ENCODE measurements at regions not wholly inside any gene's neighbourhood (a gene's known extent, or its start where the extent isn't known, plus 50 kb on each side); places are given as distances from the start of the nearest gene placed in this dataset.

DNA sequence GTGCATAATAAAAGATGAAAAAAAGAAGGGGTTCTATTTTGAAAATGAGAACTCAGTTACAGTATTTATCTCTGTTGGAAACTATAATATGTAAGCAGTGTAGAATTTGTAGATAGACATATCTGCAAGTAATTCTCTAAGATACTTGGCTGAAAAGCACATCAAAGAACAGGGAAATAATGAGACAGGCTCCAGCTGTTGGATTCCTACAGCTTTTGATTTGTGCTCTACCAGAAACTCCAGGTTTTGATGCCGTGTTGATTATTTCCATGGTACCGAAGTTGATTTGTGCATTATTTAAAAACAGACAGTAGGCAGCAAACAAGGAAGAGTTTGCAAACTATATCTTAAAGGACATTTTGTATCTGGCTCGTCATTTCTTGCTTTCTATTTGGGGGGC is 2098.7 kb upstream of the WWC1 start:
- Histone ChIP-seq H3K27ac (no peak overlapping the region), H3K4me1 (no peaks in the 10 kb centered on the region), H3K4me3 (no peak overlapping the region), H3K36me3 (no peaks in the 10 kb centered on the region), H3K9me3 (no peaks in the 10 kb centered on the region), H3K27me3 (no peaks in the 10 kb centered on the region)
- 26% methylated on average over 3 of the region's 3 CpGs for WGBS (ENCODE audit: insufficient coverage, low coverage, low lambda C conversion rate, missing lambda C conversion rate)
- DNase-seq (no peak), ATAC-seq (no peak)
- no peak for TF ChIP-seq POLR2A (IDR thresholded peaks at IDR 0.05)
- TF ChIP-seq, protein P1, sequence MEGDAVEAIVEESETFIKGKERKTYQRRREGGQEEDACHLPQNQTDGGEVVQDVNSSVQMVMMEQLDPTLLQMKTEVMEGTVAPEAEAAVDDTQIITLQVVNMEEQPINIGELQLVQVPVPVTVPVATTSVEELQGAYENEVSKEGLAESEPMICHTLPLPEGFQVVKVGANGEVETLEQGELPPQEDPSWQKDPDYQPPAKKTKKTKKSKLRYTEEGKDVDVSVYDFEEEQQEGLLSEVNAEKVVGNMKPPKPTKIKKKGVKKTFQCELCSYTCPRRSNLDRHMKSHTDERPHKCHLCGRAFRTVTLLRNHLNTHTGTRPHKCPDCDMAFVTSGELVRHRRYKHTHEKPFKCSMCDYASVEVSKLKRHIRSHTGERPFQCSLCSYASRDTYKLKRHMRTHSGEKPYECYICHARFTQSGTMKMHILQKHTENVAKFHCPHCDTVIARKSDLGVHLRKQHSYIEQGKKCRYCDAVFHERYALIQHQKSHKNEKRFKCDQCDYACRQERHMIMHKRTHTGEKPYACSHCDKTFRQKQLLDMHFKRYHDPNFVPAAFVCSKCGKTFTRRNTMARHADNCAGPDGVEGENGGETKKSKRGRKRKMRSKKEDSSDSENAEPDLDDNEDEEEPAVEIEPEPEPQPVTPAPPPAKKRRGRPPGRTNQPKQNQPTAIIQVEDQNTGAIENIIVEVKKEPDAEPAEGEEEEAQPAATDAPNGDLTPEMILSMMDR (IDR thresholded peaks at IDR 0.05): no peak
- intact Hi-C loops (cut with DNase I): no loop called here

DNA sequence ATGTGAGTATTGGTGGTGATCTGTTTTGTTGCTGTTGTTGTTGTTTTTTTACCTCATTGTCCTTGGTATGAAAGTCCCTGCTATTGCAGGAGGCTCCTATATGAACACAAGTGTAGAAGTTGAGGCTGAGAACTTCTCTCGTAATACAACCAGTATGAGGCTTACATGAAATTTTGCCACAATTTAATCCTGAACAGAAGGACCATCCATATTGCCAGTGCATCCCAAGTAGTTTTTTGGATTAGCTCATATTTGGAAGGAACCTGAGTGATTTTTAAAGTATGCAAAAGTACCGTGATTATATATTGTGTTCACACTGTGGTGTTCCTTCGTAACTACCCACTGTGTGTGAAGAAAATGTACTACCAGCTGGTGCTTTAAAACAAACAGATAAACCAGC is 2095.5 kb upstream of the WWC1 start:
- 36% methylated on average over 3 of the region's 3 CpGs for WGBS (ENCODE audit: insufficient coverage, low coverage, low lambda C conversion rate, missing lambda C conversion rate)
- ATAC-seq: no peak
- TF ChIP-seq, protein P1 (IDR thresholded peaks at IDR 0.05): no peak
- no peak for TF ChIP-seq POLR2A (IDR thresholded peaks at IDR 0.05)

DNA sequence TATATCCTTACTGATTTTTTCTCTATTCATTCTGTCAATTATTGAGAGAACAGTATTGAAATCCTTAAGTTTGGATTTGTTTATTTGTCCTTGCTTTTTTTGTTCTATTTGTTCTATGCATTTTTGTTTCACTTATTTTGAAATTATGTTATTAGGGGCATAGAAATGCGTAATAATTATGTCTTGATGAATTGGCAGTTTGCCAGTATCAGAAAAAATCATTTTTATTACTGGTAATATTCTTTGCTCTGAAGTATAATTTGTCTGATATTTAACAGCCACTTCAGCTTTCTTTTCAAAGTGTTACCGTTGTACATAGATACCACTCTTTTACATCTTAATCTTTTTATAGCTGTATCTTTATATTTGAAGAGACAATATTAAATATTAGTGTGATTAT is 2090.9 kb upstream of the WWC1 start:
- Histone ChIP-seq H3K4me1 (no peaks in the 10 kb centered on the region), H3K27ac (no peak overlapping the region), H3K4me3 (no peak overlapping the region), H3K36me3 (no peaks in the 10 kb centered on the region), H3K27me3 (no peaks in the 10 kb centered on the region), H3K9me3 (no peaks in the 10 kb centered on the region)
- no peak for TF ChIP-seq POLR2A (IDR thresholded peaks at IDR 0.05)
- TF ChIP-seq, protein P1 (IDR thresholded peaks at IDR 0.05): no peak
- ATAC-seq (no peak), DNase-seq (no peak)
- 54% methylated on average over 2 of the region's 2 CpGs for WGBS (ENCODE audit: insufficient coverage, low coverage, low lambda C conversion rate, missing lambda C conversion rate)
- intact Hi-C loops (cut with DNase I): no loop called here

More for the DNA sequence above, 2095.5 kb upstream of the WWC1 start:
- intact Hi-C loops (cut with DNase I): no loop called here
- H3K4me1 ChIP-seq: no peaks in the 10 kb centered on the region
- no peaks in the 10 kb centered on the region for H3K9me3 ChIP-seq
- DNase-seq: no peak
- H3K27me3 ChIP-seq: no peaks in the 10 kb centered on the region
- no peak overlapping the region for H3K4me3 ChIP-seq
- no peak overlapping the region for H3K27ac ChIP-seq
- no peaks in the 10 kb centered on the region for H3K36me3 ChIP-seq

DNA sequence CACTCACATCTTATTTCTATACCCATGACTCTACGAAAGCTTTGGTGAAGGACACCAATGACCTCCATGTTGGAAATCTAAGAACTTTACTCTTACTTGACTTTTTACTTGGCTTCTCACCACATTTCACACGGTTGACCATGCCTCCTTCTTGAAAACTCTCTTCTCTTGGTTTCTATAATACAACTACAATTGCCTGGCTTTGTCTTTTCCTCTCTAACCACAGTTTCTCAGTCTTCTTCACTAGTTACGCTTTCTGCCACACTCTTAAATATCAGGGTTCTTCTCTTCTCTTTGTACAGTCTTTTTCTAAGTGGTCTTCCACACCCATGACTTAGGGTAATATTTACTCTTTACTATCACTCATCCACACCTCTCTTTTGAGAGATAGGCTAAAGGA is 2079.8 kb upstream of the WWC1 start:
- ATAC-seq (no peak), DNase-seq (no peak)
- 52% methylated on average over 3 of the region's 3 CpGs for WGBS (ENCODE audit: insufficient coverage, low coverage, low lambda C conversion rate, missing lambda C conversion rate)
- no peaks in the 10 kb centered on the region for H3K9me3 ChIP-seq
- H3K36me3 ChIP-seq: no peaks in the 10 kb centered on the region
- no peak for TF ChIP-seq POLR2A (IDR thresholded peaks at IDR 0.05)
- no peaks in the 10 kb centered on the region for H3K27me3 ChIP-seq
- no peaks in the 10 kb centered on the region for H3K4me1 ChIP-seq
- H3K4me3 ChIP-seq: no peak overlapping the region
- intact Hi-C loops (cut with DNase I): no loop called here
- H3K27ac ChIP-seq: no peak overlapping the region

DNA sequence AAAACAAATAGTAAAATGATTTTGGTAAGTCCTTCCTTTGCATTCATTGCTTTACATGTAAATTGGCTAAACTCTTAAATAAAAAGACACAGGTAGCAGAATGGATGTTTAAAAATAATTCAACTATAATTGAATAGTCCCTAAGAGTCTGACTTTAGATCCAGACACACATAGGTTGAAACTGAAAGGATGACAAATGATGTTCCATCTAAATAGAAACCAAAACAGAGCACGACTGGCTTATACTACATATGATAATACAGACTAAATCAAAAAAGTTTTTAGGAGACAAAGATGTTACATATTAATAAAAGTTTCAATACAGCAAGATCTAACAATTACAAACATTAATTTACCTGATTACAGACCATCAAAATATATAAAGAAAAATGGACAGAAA is 2055.1 kb upstream of the WWC1 start:
- TF ChIP-seq POLR2A (IDR thresholded peaks at IDR 0.05): no peak
- TF ChIP-seq, protein P1 (IDR thresholded peaks at IDR 0.05): no peak
- no peak for ATAC-seq
- Histone ChIP-seq H3K4me3 (no peak overlapping the region), H3K4me1 (no peaks in the 10 kb centered on the region), H3K36me3 (no peaks in the 10 kb centered on the region), H3K27ac (no peak overlapping the region), H3K27me3 (no peaks in the 10 kb centered on the region), H3K9me3 (no peaks in the 10 kb centered on the region)
- WGBS (ENCODE audit: insufficient coverage, low coverage, low lambda C conversion rate, missing lambda C conversion rate): 64% methylated on average over 1 of the region's 1 CpG
- intact Hi-C loops (cut with DNase I): no loop called here
- DNase-seq: no peak
